ENCODE measurements at regions not wholly inside any gene's neighbourhood (a gene's known extent, or its start where the extent isn't known, plus 50 kb on each side); places are given as distances from the start of the nearest gene placed in this dataset.

DNA sequence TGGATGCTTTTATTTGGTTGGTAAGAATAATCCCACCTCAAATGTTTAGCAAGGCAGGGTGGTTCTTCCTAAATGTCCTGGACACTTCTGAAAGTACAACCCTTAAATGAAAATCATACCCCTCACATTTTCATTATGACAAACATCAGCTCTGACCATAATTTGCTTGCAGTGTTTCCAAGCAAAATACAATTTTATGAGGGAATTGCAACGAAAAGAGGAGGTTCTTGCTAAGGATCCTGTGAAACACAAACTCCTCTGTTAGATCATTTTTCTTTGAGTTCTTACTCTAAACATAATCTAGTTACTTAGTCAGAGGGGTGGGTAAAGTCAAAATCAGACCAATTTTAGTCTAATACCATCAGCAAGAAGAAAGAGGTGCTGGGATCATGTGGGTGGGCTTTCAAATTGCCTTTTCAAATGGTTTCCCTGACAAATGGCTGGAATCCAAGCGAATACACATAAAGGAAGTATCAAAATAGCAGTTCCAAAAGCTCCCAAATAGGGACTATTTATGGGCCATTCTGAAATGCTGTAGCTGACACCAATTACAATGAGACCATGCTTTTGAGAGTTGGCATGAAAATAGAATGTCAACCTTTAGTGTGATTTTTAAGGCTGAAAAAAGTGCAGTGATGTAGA is 164.9 kb upstream of the INHBA start:
- H3K4me3 ChIP-seq (ENCODE audit: control insufficient read depth, low read depth, low read length) = no peak overlapping the region
- TF ChIP-seq, protein P1, sequence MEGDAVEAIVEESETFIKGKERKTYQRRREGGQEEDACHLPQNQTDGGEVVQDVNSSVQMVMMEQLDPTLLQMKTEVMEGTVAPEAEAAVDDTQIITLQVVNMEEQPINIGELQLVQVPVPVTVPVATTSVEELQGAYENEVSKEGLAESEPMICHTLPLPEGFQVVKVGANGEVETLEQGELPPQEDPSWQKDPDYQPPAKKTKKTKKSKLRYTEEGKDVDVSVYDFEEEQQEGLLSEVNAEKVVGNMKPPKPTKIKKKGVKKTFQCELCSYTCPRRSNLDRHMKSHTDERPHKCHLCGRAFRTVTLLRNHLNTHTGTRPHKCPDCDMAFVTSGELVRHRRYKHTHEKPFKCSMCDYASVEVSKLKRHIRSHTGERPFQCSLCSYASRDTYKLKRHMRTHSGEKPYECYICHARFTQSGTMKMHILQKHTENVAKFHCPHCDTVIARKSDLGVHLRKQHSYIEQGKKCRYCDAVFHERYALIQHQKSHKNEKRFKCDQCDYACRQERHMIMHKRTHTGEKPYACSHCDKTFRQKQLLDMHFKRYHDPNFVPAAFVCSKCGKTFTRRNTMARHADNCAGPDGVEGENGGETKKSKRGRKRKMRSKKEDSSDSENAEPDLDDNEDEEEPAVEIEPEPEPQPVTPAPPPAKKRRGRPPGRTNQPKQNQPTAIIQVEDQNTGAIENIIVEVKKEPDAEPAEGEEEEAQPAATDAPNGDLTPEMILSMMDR (conservative IDR thresholded peaks at IDR 0.05; ENCODE audit: control insufficient read depth, insufficient read depth, low read depth, low read length) = no peak
- DNase-seq (ENCODE audit: low read depth) = no peak

DNA sequence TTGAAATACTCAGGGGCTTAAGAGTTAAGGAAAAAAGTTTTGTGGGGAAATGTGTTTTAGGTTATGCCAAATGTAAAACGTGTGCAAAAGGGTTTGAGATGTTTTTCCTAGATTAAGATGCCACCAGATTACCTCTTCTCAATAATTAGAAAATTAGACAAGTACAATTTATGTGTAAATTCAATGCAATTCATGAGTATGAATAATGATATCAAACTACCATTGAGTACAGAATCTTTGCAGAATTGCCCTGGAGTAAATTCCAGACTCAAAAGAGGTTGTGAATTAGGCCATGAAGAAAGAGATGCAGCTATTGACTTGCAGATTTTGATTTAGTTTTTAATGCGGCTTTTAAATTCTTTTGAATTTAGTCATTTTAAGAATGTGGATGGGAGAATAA is 159.4 kb upstream of the INHBA start:
- no peak overlapping the region for H3K4me3 ChIP-seq (ENCODE audit: control insufficient read depth, low read depth, low read length)
- no peak for DNase-seq (ENCODE audit: low read depth)
- TF ChIP-seq, protein P1 (conservative IDR thresholded peaks at IDR 0.05; ENCODE audit: control insufficient read depth, insufficient read depth, low read depth, low read length) = no peak

DNA sequence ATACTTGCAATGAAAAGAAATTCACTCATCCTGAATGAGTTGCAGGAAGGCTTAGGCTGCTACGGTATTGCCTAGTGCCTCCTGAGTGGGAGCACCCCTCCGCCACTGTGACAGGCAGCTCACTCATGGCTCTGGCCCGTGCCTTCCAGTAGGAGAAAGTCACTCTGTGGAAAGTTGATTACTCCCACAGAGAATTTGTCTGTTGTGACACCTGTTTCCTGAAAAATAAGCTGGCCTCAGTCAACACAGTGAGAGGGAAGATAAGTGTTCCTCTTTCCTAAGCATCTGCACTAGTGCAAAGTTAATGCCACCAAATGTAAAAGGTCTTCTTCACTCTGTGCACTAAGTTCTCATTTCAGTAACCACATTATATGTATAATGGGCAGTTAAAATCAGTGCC is 158.8 kb upstream of the INHBA start:
- TF ChIP-seq, protein P1 (conservative IDR thresholded peaks at IDR 0.05; ENCODE audit: control insufficient read depth, insufficient read depth, low read depth, low read length) = no peak
- no peak overlapping the region for H3K4me3 ChIP-seq (ENCODE audit: control insufficient read depth, low read depth, low read length)

DNA sequence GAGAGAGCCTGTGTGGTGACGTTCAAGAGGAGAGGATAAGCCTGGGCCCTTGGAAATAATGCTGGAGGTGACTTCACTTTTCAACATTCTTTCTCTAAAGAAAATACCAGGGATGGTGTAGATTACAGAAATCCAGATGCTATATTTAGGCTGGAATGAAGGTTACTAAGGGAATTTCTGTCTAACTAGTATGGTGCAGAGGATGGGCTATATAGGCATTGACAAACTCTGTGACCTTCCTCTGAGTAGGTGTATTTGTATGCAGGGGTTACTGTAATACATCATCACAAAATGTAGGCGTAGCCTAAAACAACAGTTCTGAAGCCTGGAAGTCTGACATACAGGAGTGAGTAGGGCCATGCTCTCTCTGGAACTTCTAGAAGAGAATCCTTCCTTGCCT is 155.3 kb upstream of the INHBA start:
- no peak overlapping the region for H3K4me3 ChIP-seq (ENCODE audit: control insufficient read depth, low read depth, low read length)
- DNase-seq (ENCODE audit: low read depth) = no peak
- TF ChIP-seq, protein P1 (conservative IDR thresholded peaks at IDR 0.05; ENCODE audit: control insufficient read depth, insufficient read depth, low read depth, low read length) = no peak

More for the DNA sequence above, 158.8 kb upstream of the INHBA start:
- no peak for DNase-seq (ENCODE audit: low read depth)

DNA sequence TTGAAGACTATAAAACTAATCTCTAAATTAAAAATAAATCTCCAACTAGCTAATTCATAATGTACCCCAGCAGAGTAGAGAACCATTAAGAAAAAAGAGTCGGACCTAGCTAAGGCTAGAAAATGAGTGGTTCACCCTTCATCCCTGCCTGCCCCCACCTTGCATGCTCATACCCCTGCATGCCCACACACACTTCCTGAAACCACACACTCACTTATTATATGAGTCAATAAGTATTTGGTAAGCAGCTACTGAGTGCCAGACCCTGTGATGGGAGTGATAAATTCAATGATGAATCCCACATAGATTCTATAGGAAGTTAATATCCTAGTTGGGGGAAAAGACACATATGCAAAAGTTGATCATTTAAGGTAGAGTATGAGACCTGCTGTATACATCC is 152.9 kb upstream of the INHBA start:
- peak; percentile 58 for DNase-seq (ENCODE audit: low read depth)
- TF ChIP-seq, protein P1 (conservative IDR thresholded peaks at IDR 0.05; ENCODE audit: control insufficient read depth, insufficient read depth, low read depth, low read length) = no peak
- H3K4me3 ChIP-seq (ENCODE audit: control insufficient read depth, low read depth, low read length) = no peak overlapping the region

DNA sequence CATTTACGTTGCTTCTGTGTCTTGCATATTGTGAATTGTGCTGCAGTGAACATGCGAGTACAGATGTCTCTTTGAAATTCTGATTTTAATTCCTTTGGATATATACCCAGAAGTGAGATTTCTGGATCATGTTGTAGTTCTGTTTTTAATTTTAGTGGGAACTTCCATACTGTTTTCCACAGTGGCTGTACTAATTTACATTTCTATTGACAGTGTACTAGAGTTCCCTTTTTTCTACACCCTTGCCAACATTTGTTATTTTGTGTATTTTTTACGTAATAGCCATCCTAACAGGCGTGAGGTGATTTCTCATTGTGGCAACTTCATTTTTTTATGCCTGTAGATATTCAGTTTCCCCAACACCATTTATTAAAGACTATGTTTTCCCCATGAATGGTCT is 144.7 kb upstream of the INHBA start:
- DNase-seq (ENCODE audit: low read depth) = no peak
- H3K4me3 ChIP-seq (ENCODE audit: control insufficient read depth, low read depth, low read length) = no peak overlapping the region
- TF ChIP-seq, protein P1 (conservative IDR thresholded peaks at IDR 0.05; ENCODE audit: control insufficient read depth, insufficient read depth, low read depth, low read length) = no peak

DNA sequence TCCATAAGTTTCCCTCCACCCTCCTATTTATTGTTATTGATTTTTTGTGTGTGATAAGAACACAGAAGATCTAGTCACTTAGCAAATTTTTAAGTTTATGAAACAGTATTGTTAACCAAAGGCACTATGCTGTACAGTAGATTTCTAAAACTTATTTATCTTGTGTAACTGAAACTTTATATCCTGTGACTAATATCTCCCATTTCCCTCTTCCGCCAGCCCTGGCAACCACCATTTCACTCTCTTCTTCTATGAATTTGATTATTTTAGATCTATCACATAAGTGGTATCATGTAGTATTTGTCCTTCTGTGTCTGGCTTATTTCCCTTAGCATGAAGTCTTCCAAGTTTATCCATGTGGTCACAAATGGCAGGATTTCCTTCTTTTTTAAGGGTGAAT is 144.3 kb upstream of the INHBA start:
- TF ChIP-seq, protein P1 (conservative IDR thresholded peaks at IDR 0.05; ENCODE audit: control insufficient read depth, insufficient read depth, low read depth, low read length) = no peak
- no peak for DNase-seq (ENCODE audit: low read depth)

More for the DNA sequence above, 144.3 kb upstream of the INHBA start:
- no peak overlapping the region for H3K4me3 ChIP-seq (ENCODE audit: control insufficient read depth, low read depth, low read length)

All from fibroblast of mammary gland (primary cell).